Activated naive CD4-positive, alpha-beta T cell treated with anti-CD3 and anti-CD28 coated beads, Interleukin-2, amount 10 ng/mL, durations not matched to agents 7 days and 5 days (primary cell): ENCODE measurements at regions not wholly inside any gene's neighbourhood (a gene's known extent, or its start where the extent isn't known, plus 50 kb on each side); places are given as distances from the start of the nearest gene placed in this dataset.

Experiments
- CTCF ChIA-PET: fragments of 350-600 bp; sonication (Branson Sonifier 250); formaldehyde crosslinking; loops from one replicate; lab custom pipeline; 2021; ENCODE audit warnings: antibody characterized with exemption; lab: Charles Lee
- DNase-seq: peaks from one replicate; pipeline ENCODE4 v3.0.0-alpha.2; 2020
- H3K27ac Mint-ChIP-seq: one replicate; pipeline ENCODE4 v1.8.0; 2021; ENCODE audit warnings: mild to moderate bottlenecking, moderate library complexity, mixed read lengths
- H3K27me3 Mint-ChIP-seq: one replicate; pipeline ENCODE4 v1.8.0; 2021; ENCODE audit warnings: mild to moderate bottlenecking, mixed read lengths
- H3K36me3 Mint-ChIP-seq: one replicate; pipeline ENCODE4 v1.8.0; 2021; ENCODE audit warnings: mixed read lengths
- H3K4me1 Mint-ChIP-seq: one replicate; pipeline ENCODE4 v1.8.0; 2021; ENCODE audit warnings: mixed read lengths
- H3K4me3 Mint-ChIP-seq: one replicate; pipeline ENCODE4 v1.8.0; 2021; ENCODE audit warnings: mild to moderate bottlenecking, moderate library complexity, mixed read lengths
- H3K9me3 Mint-ChIP-seq: one replicate; pipeline ENCODE4 v1.8.0; 2021; ENCODE audit warnings: mixed read lengths

DNA sequence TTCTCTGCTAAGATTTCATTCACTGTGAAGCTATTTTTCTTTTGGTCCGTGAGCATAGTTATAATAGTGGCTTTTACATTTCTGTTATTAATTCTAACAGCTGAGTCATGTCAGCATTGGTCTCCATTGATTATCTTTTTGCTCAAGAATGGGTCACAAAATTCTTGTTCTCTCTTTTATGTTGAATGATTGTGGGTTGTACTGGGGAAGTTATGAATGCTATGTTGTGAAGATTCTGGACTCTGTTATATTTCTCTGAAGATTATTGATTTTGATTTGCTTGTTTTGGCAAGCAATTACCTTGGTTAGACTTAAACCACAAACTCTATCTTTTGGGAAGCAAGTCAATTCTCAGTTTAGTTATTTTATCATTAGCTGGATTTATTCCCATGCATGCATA lies 98.8 kb downstream of the IRX5 start:
- no peak for DNase-seq
- CTCF ChIA-PET: no interaction called here
- Mint-ChIP-seq H3K27ac (no peak overlapping the region), H3K27me3 (no peaks in the 10 kb centered on the region), H3K9me3 (peaks cover 3% of the 10 kb centered on the region), H3K4me3 (no peak overlapping the region), H3K36me3 (no peaks in the 10 kb centered on the region), H3K4me1 (no peaks in the 10 kb centered on the region)

DNA sequence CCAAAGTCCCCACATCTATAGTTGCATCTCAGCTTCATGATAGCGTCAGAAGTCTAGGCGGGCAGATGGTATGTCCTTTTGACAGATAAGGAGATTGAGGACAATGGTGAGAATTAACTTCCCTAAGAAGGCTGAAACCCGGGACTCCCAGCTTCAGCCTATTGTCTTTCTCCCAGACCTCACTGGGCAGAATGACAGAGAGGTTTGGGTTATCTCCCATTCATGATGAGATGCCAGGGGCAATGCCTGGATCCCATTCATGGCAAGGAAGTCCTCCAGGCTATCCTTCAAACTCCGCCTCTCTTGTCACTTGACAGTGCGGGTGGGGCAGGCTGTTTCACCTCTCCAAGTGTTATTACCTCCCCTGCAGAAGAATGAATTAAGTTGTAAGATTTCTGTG lies 100.3 kb downstream of the IRX5 start:
- peaks cover 3% of the 10 kb centered on the region for H3K9me3 Mint-ChIP-seq
- no peak for DNase-seq
- no peak overlapping the region for H3K4me3 Mint-ChIP-seq
- no peak overlapping the region for H3K27ac Mint-ChIP-seq
- CTCF ChIA-PET: no interaction called here
- no peaks in the 10 kb centered on the region for H3K4me1 Mint-ChIP-seq
- no peaks in the 10 kb centered on the region for H3K27me3 Mint-ChIP-seq
- H3K36me3 Mint-ChIP-seq: no peaks in the 10 kb centered on the region

- no peaks in the 10 kb centered on the region for H3K36me3 Mint-ChIP-seq
- H3K9me3 Mint-ChIP-seq: peaks cover 3% of the 10 kb centered on the region
- DNase-seq: no peak
- no peaks in the 10 kb centered on the region for H3K27me3 Mint-ChIP-seq
- CTCF ChIA-PET: no interaction called here
- no peak overlapping the region for H3K4me3 Mint-ChIP-seq
- H3K27ac Mint-ChIP-seq: no peak overlapping the region
- no peaks in the 10 kb centered on the region for H3K4me1 Mint-ChIP-seq
Observed at GRCh38 chr16:55031481-55031880, 100.8 kb downstream of the IRX5 start.

DNA sequence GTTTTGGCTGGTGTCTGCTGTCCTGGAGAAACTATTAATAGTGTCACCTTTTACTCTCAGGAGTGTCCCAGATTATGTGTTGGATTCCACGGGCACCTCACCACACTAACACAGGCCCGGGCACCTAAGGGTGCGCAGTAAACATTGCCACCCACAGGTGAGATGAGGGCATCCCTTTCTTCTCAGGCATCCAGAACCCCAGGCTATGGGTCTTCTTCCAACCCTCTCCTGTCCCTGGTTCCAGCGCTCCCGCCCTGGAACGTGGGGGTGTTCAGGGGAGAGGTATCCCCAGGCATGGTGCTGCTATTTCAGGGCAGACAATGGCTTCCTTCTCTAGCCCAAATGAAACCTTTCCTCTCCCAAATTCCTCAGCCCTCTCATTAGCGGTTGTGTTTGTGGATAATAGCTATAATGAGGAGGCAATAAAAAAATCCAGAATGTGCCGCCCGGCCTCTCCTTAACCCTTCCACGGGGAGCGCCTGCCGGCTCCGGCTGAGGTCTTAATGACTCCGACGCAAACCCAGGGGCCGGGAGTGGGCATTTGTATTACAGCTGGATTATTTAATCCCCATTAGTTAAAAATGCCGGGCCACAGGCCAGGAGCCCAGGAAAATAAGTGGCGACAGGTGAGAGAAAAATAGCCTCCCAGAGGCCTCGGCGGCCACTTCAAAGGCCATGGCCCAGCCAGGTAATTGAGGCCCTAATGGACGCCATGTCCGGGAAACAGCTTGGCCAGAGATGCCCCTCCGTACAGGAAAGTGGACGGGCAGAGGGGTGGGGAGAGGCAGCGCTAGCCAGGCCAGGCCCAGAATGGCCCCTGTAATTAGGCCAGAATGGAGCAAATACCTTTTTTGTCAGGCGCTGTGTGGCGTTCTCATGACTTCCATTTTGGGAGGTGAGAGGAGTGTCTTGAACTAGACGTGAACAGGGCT lies 102.8 kb downstream of the IRX5 start:
- H3K27ac Mint-ChIP-seq: no peak overlapping the region
- H3K36me3 Mint-ChIP-seq: no peaks in the 10 kb centered on the region
- DNase-seq: no peak
- H3K4me1 Mint-ChIP-seq: no peaks in the 10 kb centered on the region
- H3K4me3 Mint-ChIP-seq: no peak overlapping the region
- H3K9me3 Mint-ChIP-seq: peaks cover 3% of the 10 kb centered on the region
- H3K27me3 Mint-ChIP-seq: no peaks in the 10 kb centered on the region
- CTCF ChIA-PET: no interaction called here

- CTCF ChIA-PET: interaction anchor here (0.6 kb wide), 1 partner anchor 57 kb away, joined by 3 read pairs; no protein-coding TSS in a partner anchor
Observed at GRCh38 chr16:55035029-55035428, 104.4 kb downstream of the IRX5 start.

DNA sequence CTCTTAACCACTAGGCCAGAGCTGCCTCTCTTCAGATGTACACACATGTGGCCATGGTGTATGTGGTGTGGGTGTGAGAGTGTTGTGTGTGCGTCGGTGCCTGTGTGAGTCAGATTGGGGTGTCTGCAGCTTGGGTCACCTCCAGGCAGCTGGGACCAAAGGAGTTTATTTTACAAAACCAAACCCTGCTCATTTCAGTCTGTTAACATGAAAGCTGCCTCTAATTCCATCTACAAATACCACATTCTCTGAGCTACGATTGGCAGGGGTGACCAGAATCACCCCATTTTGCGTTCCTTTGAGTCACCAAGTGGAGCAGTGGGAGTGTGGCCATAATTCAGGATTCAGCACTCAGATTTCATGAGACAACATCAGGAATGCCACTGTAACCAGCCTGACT lies 105.3 kb downstream of the IRX5 start:
- Mint-ChIP-seq H3K4me3 (no peak overlapping the region), H3K27me3 (no peaks in the 10 kb centered on the region), H3K36me3 (no peaks in the 10 kb centered on the region), H3K27ac (no peak overlapping the region), H3K9me3 (peaks cover 3% of the 10 kb centered on the region), H3K4me1 (no peaks in the 10 kb centered on the region)
- no peak for DNase-seq
- CTCF ChIA-PET: no interaction called here

More at GRCh38 chr16:55035029-55035428, 104.4 kb downstream of the IRX5 start:
- H3K27me3 Mint-ChIP-seq: no peaks in the 10 kb centered on the region
- no peak for DNase-seq
- H3K4me1 Mint-ChIP-seq: no peaks in the 10 kb centered on the region
- H3K9me3 Mint-ChIP-seq: peaks cover 3% of the 10 kb centered on the region
- H3K4me3 Mint-ChIP-seq: no peak overlapping the region
- no peak overlapping the region for H3K27ac Mint-ChIP-seq
- H3K36me3 Mint-ChIP-seq: no peaks in the 10 kb centered on the region

DNA sequence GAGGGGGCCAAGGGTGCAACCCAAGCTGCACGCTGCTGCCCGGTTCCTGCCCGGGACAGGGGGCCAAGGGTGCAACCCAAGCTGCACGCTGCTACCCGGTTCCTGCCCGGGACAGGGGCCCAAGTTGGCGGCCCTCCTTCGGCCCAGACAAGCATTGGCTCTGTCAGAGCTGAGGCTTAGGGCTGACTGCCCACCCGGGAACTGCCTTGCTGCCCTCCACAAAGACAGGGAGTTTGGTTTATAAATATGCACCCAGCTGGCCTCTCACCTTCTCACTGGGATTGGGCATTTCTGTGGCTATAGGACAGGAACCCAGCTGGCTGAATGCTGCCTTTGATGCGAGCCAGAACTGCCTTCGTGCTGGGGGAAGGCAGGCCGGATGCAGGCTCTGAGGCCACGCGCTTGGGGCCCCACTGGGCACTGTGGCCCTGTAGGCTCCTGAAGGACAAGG lies 105.7 kb downstream of the IRX5 start:
- peaks cover 3% of the 10 kb centered on the region for H3K9me3 Mint-ChIP-seq
- DNase-seq: no peak
- no peaks in the 10 kb centered on the region for H3K36me3 Mint-ChIP-seq
- H3K4me3 Mint-ChIP-seq: no peak overlapping the region
- no peaks in the 10 kb centered on the region for H3K4me1 Mint-ChIP-seq
- CTCF ChIA-PET: interaction anchor here (0.7 kb wide), 1 partner anchor 923 kb away, joined by 3 read pairs; no protein-coding TSS in a partner anchor
- H3K27me3 Mint-ChIP-seq: no peaks in the 10 kb centered on the region
- H3K27ac Mint-ChIP-seq: no peak overlapping the region

DNA sequence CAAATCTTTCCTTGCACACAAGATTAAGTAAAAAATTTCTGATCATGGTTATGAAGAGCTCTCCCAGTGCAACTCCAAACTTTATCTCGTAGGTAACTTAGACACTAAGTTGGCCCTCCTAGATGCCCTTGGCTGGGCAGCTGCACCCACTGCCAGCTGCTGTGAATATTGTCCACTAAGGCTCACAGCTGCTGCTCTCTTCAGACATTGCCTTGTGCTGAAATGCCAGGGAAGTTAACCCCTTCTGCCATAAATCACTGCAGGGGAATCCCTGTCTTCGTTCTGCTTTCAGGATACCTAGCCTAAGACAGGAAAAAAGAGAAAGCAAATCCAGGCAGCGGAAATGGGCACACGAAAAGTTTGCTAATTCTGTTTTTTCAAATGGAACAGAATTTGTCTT lies 106.4 kb downstream of the IRX5 start:
- CTCF ChIA-PET: interaction anchor here (0.7 kb wide), 1 partner anchor 923 kb away, joined by 3 read pairs; no protein-coding TSS in a partner anchor
- H3K36me3 Mint-ChIP-seq: no peaks in the 10 kb centered on the region
- DNase-seq: no peak

DNA sequence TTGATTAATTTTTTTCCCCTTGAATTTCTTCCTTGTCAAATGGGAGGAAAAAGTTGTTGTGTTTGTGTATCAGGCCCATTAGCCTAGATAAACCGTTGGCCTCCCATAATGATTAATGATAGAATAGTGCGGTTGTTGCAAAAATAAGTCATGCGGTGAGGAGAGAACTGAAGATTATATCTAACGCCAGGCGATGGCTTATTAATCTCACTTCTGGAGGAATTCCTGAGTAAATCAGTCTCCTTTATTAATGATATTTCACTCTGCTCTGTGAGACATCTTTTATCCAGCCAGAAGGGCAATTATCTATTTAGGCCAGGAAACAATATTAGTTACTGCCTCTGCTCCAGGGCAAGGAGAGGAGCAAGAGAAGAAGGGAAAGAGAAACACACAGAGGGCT lies 107.3 kb downstream of the IRX5 start:
- CTCF ChIA-PET: no interaction called here

More for the DNA sequence above, 106.4 kb downstream of the IRX5 start:
- no peak overlapping the region for H3K4me3 Mint-ChIP-seq
- peaks cover 2% of the 10 kb centered on the region for H3K9me3 Mint-ChIP-seq
- no peak overlapping the region for H3K27ac Mint-ChIP-seq
- H3K27me3 Mint-ChIP-seq: no peaks in the 10 kb centered on the region
- H3K4me1 Mint-ChIP-seq: no peaks in the 10 kb centered on the region

DNA sequence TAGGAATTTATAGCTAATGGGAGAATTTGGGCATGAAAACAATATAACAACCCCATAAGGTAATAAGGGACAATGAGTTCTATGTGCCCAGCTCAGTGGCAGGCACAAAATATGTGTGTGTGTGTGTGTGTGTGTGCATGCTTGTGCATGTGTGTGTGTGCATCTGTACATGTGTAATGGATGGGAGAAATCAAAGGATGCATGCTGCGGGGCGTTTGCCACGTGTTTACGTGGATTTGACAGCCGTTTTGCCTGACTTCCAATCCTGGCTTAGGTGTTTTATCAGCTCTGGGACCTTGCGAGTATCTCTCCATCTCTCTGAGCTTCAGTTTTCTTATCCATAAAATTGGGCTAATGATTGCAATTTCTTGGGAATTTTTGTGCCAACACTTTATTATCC lies 108.4 kb downstream of the IRX5 start:
- Mint-ChIP-seq H3K36me3 (no peaks in the 10 kb centered on the region), H3K27ac (no peak overlapping the region), H3K9me3 (no peaks in the 10 kb centered on the region), H3K4me1 (no peaks in the 10 kb centered on the region), H3K27me3 (no peaks in the 10 kb centered on the region), H3K4me3 (no peak overlapping the region)
- DNase-seq: no peak
- CTCF ChIA-PET: no interaction called here

More for the DNA sequence above, 107.3 kb downstream of the IRX5 start:
- Mint-ChIP-seq H3K27me3 (no peaks in the 10 kb centered on the region), H3K36me3 (no peaks in the 10 kb centered on the region), H3K27ac (no peak overlapping the region), H3K4me1 (no peaks in the 10 kb centered on the region), H3K9me3 (no peaks in the 10 kb centered on the region), H3K4me3 (no peak overlapping the region)
- no peak for DNase-seq

GRCh38 chr16:55039511-55039910 lies 108.8 kb downstream of the IRX5 start:
- H3K4me3 Mint-ChIP-seq: no peak overlapping the region
- no peak for DNase-seq
- CTCF ChIA-PET: no interaction called here
- no peaks in the 10 kb centered on the region for H3K9me3 Mint-ChIP-seq
- no peak overlapping the region for H3K27ac Mint-ChIP-seq
- no peaks in the 10 kb centered on the region for H3K4me1 Mint-ChIP-seq
- H3K36me3 Mint-ChIP-seq: no peaks in the 10 kb centered on the region
- no peaks in the 10 kb centered on the region for H3K27me3 Mint-ChIP-seq

DNA sequence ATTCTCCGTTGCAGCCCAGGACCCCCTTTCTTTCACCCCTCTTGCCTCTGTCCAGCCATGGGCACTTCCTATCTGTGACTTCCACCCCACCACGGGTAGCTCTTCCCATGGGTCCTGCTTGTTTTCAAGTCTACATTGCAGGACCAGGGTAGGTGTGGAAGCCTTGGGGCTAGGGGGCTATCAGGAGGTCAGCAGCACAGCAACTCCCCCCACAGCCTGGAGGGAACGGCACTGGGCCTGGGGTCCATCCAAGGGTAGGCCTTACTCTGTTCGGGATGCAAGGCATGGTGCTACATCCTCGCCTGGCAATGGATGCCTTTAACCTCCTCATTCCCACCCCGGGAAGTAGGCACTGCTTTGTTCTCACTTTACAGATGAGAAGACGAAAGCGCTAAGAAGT lies 109.3 kb downstream of the IRX5 start:
- Mint-ChIP-seq H3K4me3 (no peak overlapping the region), H3K4me1 (no peaks in the 10 kb centered on the region), H3K27me3 (no peaks in the 10 kb centered on the region), H3K36me3 (no peaks in the 10 kb centered on the region), H3K9me3 (no peaks in the 10 kb centered on the region), H3K27ac (no peak overlapping the region)
- no peak for DNase-seq
- CTCF ChIA-PET: no interaction called here

- Mint-ChIP-seq H3K36me3 (no peaks in the 10 kb centered on the region), H3K4me3 (no peak overlapping the region)
Observed at GRCh38 chr16:55040366-55041086, 109.9 kb downstream of the IRX5 start.

DNA sequence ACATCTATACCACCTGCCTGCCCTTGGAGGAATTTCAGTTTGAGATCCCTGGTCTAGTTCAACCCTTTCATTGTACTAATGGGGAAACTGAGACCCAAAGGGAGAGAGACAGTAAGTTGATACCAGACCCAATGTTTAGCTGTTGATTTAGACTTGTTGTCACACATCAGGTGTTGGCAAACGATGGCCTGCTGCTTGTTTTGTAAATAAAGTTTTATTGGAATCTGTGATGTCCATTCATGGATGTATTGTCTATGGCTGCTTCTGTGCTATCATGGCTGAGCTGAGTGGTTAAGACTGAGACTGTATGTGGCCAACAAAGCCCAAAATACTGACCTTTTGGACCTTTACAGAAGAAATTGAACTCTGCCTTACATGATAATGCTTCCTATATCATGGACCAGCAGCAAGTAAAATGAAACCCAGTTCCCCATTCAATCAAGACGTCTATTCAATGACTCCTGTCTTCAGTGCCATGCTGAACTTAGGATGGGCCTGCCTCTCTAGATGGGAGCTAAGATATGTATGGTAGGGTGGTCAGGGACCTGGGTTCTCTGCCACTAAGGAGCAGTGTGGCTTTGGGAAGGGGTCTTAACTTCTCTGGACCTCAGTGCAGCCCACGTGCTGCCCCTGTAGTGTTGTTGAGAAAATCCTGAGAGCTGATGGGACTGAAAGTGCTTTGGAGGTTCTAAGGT lies 111.0 kb downstream of the IRX5 start:
- no peaks in the 10 kb centered on the region for H3K4me1 Mint-ChIP-seq
- H3K4me3 Mint-ChIP-seq: no peak overlapping the region
- H3K9me3 Mint-ChIP-seq: no peaks in the 10 kb centered on the region
- H3K27me3 Mint-ChIP-seq: no peaks in the 10 kb centered on the region
- H3K27ac Mint-ChIP-seq: no peak overlapping the region
- CTCF ChIA-PET: no interaction called here
- H3K36me3 Mint-ChIP-seq: no peaks in the 10 kb centered on the region
- DNase-seq: no peak

More at GRCh38 chr16:55040366-55041086, 109.9 kb downstream of the IRX5 start:
- H3K9me3 Mint-ChIP-seq: no peaks in the 10 kb centered on the region
- H3K27me3 Mint-ChIP-seq: no peaks in the 10 kb centered on the region
- no peak for DNase-seq
- CTCF ChIA-PET: no interaction called here
- no peak overlapping the region for H3K27ac Mint-ChIP-seq
- no peaks in the 10 kb centered on the region for H3K4me1 Mint-ChIP-seq
